Activated CD8-positive, alpha-beta memory T cell treated with anti-CD3 and anti-CD28 coated beads for 36 hours (primary cell): ENCODE measurements at regions not wholly inside any gene's neighbourhood (a gene's known extent, or its start where the extent isn't known, plus 50 kb on each side); places are given as distances from the start of the nearest gene placed in this dataset.

Experiments used
- CTCF ChIA-PET: fragments of 350-600 bp; sonication (Branson Sonifier 250); formaldehyde crosslinking; loops from one replicate; lab custom pipeline; 2021; ENCODE audit warnings: antibody characterized with exemption; lab: Charles Lee
- POLR2A ChIA-PET: fragments of 350-600 bp; sonication (Branson Sonifier 250); formaldehyde crosslinking; loops from one replicate; lab custom pipeline; 2021; ENCODE audit warnings: antibody characterized with exemption; lab: Charles Lee

GRCh38 chr20:6580486-6580885 lies 187.0 kb upstream of the BMP2 start:
- POLR2A ChIA-PET = no interaction called here
- CTCF ChIA-PET = no interaction called here

GRCh38 chr20:6579824-6580223 lies 187.7 kb upstream of the BMP2 start:
- POLR2A ChIA-PET = no interaction called here
- CTCF ChIA-PET = no interaction called here

- POLR2A ChIA-PET = no interaction called here
- CTCF ChIA-PET = no interaction called here
Measured at GRCh38 chr20:6579417-6579816, 188.1 kb upstream of the BMP2 start.

GRCh38 chr20:6577451-6577850 lies 190.0 kb upstream of the BMP2 start:
- POLR2A ChIA-PET = no interaction called here
- CTCF ChIA-PET = no interaction called here

GRCh38 chr20:6576726-6577125 lies 190.8 kb upstream of the BMP2 start:
- POLR2A ChIA-PET = no interaction called here
- CTCF ChIA-PET = no interaction called here

- ChIA-PET CTCF (no interaction called here), POLR2A (no interaction called here)
Measured at GRCh38 chr20:6575912-6576401, 191.5 kb upstream of the BMP2 start.

GRCh38 chr20:6566821-6567220 lies 200.7 kb upstream of the BMP2 start:
- CTCF ChIA-PET = no interaction called here
- POLR2A ChIA-PET = no interaction called here

GRCh38 chr20:6562111-6562510 lies 205.4 kb upstream of the BMP2 start:
- POLR2A ChIA-PET = no interaction called here
- CTCF ChIA-PET = no interaction called here

- CTCF ChIA-PET = no interaction called here
- POLR2A ChIA-PET = no interaction called here
Measured at GRCh38 chr20:6560978-6561377, 206.5 kb upstream of the BMP2 start.

- POLR2A ChIA-PET = no interaction called here
- CTCF ChIA-PET = no interaction called here
Measured at GRCh38 chr20:6559791-6560190, 207.7 kb upstream of the BMP2 start.

- POLR2A ChIA-PET = no interaction called here
- CTCF ChIA-PET = no interaction called here
Measured at GRCh38 chr20:6558341-6558740, 209.1 kb upstream of the BMP2 start.

GRCh38 chr20:6533761-6534479 lies 233.6 kb upstream of the BMP2 start:
- CTCF ChIA-PET = no interaction called here
- POLR2A ChIA-PET = no interaction called here

- ChIA-PET POLR2A (no interaction called here), CTCF (no interaction called here)
Measured at GRCh38 chr20:6533351-6533750, 234.1 kb upstream of the BMP2 start.

- CTCF ChIA-PET = no interaction called here
- POLR2A ChIA-PET = no interaction called here
Measured at GRCh38 chr20:6530779-6531315, 236.6 kb upstream of the BMP2 start.

- ChIA-PET CTCF (no interaction called here), POLR2A (no interaction called here)
Measured at GRCh38 chr20:6530254-6530653, 237.2 kb upstream of the BMP2 start.

GRCh38 chr20:6525447-6526303 lies 241.8 kb upstream of the BMP2 start:
- CTCF ChIA-PET = no interaction called here

GRCh38 chr20:6524305-6524704 lies 243.2 kb upstream of the BMP2 start:
- ChIA-PET CTCF (no interaction called here), POLR2A (no interaction called here)

More at GRCh38 chr20:6525447-6526303, 241.8 kb upstream of the BMP2 start:
- POLR2A ChIA-PET = no interaction called here

- CTCF ChIA-PET = no interaction called here
- POLR2A ChIA-PET = no interaction called here
Measured at GRCh38 chr20:6519556-6519955, 247.9 kb upstream of the BMP2 start.

GRCh38 chr20:6515261-6515660 lies 252.2 kb upstream of the BMP2 start:
- CTCF ChIA-PET = no interaction called here
- POLR2A ChIA-PET = no interaction called here

GRCh38 chr20:6513599-6513998 lies 253.9 kb upstream of the BMP2 start:
- ChIA-PET POLR2A (no interaction called here), CTCF (no interaction called here)

- POLR2A ChIA-PET = no interaction called here
- CTCF ChIA-PET = no interaction called here
Measured at GRCh38 chr20:6509374-6509773, 258.1 kb upstream of the BMP2 start.
